Retinal pigment epithelial cell (primary cell): ENCODE measurements at regions not wholly inside any gene's neighbourhood (a gene's known extent, or its start where the extent isn't known, plus 50 kb on each side); places are given as distances from the start of the nearest gene placed in this dataset.

Experiments used
- DNase-seq: peaks from one replicate; pipeline ENCODE4 v3.0.0-alpha.2; 2010; ENCODE audit warnings: low read depth
- H3K4me3 ChIP-seq: 2 replicates; pipeline ENCODE4 v1.5.1; 2011; ENCODE audit warnings: mild to moderate bottlenecking, low read length, control low read depth, moderate library complexity
- TF ChIP-seq, protein P1 (sequence below): conservative IDR thresholded peaks from 2 replicates; pipeline ENCODE4 v1.5.1; 2011; ENCODE audit warnings: low read depth, low read length, control low read depth, inconsistent platforms

DNA sequence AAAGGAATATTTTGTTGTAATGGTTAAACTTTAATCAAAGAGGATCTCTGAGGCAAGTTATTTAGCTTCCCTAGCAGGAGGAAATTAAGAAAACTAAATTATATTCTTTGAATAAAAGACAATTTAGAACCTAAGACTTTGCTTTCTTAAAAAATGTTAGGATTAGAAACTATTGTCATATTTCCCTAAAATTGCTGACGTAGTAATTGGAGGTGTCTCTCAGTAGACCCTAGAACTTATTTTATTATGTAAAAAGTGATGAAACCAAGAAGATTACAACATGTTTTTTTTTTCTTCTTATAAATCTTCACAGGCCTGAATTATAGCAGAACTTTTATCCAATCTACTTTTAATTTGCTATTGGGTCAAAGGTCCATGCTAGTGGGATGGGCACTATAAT is 363.3 kb upstream of the THRB start:
- no peak for DNase-seq
- TF ChIP-seq, protein P1, sequence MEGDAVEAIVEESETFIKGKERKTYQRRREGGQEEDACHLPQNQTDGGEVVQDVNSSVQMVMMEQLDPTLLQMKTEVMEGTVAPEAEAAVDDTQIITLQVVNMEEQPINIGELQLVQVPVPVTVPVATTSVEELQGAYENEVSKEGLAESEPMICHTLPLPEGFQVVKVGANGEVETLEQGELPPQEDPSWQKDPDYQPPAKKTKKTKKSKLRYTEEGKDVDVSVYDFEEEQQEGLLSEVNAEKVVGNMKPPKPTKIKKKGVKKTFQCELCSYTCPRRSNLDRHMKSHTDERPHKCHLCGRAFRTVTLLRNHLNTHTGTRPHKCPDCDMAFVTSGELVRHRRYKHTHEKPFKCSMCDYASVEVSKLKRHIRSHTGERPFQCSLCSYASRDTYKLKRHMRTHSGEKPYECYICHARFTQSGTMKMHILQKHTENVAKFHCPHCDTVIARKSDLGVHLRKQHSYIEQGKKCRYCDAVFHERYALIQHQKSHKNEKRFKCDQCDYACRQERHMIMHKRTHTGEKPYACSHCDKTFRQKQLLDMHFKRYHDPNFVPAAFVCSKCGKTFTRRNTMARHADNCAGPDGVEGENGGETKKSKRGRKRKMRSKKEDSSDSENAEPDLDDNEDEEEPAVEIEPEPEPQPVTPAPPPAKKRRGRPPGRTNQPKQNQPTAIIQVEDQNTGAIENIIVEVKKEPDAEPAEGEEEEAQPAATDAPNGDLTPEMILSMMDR: no peak
- no peak overlapping the region for H3K4me3 ChIP-seq

DNA sequence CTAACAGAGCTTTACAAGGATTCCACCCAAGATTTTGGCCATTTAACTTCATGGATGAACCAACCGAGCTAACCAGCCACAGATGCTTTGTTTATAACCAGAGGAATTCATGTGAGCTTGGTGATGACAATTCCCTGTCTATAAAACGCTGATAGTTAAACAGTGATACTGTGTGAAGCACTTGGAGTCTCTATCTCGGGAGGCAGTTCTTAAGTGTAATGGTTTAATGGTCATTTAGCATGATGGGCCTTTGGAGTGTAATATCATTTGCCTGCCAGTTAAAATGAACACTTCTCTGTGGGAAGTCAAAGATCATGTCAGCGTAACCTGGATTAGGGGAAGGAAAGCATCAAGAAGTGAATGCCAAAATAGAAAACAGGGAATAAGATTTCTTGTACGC is 368.6 kb upstream of the THRB start:
- TF ChIP-seq, protein P1: no peak
- DNase-seq: no peak
- H3K4me3 ChIP-seq: no peak overlapping the region

DNA sequence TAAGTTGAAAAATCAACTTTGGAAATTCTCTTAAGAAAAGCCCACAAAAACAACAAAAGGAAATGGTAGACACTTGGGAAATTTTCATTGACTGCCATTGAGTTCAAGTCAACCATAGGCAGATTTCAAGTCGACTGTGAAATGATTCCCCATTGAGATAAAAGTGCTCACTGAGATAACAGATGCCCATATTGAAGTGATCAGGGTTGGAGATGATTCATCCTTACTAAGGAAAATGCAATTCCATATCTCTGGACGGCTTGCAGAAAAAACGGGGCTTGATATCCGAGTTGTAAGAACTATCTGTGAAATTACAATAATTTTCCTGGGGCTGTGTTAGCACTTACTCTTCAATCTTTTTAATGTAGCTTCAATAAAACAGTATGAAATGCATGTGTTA is 373.1 kb upstream of the THRB start:
- H3K4me3 ChIP-seq: no peak overlapping the region
- TF ChIP-seq, protein P1: no peak
- no peak for DNase-seq

DNA sequence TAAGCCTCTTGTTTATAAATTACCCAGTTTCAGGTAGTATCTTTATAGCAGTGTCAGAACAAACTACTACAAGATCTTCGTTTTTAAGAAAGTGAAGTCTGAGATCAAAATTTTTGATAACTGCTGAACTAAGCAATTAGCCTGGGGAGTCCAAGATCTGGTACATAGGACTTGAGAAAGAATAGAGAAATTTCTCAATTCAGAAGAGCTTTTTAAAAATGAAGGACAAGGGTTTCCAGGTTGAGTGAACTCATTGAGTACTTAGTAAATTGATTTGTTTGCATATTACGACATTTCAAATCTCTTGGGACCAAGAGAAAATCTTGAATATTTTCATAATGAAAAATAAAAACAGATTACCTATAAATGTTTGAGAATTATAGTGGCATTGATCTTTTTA is 386.6 kb upstream of the THRB start:
- TF ChIP-seq, protein P1: no peak
- DNase-seq: no peak

DNA sequence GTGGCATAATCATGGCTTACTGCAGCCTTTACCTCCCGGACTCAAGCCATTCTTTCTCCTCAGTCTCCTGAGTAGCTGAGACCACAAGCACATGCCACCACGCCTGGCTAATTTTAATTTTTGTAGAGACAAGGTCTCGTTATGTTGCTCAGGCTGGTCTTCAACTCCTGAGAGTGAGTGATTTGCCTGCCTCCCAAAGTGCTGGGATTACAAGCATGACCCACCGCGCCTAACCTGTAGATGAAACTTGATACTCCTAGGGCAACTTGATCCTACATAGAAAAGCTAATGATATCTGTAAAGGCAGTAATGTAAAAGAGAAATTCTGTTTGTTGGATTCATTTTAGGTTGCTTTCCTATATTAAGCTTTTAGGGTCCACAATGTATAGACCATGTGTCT is 391.9 kb upstream of the THRB start:
- TF ChIP-seq, protein P1: no peak
- DNase-seq: no peak
- no peak overlapping the region for H3K4me3 ChIP-seq

More for the DNA sequence above, 386.6 kb upstream of the THRB start:
- H3K4me3 ChIP-seq: no peak overlapping the region

DNA sequence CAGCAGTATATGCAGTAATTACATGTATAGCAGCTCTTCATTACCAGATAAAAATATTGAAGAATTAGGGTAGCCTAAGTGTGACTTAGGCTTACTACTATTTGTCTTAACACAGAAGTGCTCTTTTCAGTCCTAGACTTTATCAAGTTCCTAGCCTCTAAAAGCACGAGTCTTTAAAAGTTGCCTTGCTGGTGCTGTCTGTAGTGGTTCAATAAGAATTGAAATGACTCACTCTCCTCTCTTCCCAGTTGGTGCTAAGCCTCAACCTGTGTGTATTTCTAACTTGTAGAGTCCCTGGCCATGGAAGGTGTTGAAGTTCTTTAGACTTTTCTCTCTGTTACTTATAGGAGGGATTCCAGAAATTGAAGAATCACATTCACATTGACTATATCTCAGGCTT is 395.4 kb upstream of the THRB start:
- H3K4me3 ChIP-seq: no peak overlapping the region
- TF ChIP-seq, protein P1: no peak
- DNase-seq: no peak

DNA sequence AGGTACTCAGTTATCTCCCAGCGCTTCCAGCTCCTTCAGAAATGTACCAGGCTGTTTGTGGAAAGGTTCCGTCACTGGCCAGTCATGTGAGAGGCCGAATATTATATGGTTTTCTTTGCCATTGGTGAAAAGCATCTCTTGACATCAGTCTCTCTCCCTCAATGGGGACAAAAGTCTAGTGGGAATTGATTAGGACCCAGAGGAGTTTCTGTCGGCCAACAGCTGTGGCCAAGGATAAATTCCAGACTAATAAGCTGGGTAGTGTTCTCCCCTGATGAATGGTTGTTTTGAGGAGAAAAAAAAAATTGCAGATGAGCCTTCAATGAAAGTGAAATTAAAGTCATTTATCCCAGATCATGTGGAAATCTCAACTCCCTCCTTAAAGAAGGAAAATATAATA is 404.7 kb upstream of the THRB start:
- H3K4me3 ChIP-seq: no peak overlapping the region
- TF ChIP-seq, protein P1: no peak
- no peak for DNase-seq
